ENCODE measurements at regions not wholly inside any gene's neighbourhood (a gene's known extent, or its start where the extent isn't known, plus 50 kb on each side); places are given as distances from the start of the nearest gene placed in this dataset.

DNA sequence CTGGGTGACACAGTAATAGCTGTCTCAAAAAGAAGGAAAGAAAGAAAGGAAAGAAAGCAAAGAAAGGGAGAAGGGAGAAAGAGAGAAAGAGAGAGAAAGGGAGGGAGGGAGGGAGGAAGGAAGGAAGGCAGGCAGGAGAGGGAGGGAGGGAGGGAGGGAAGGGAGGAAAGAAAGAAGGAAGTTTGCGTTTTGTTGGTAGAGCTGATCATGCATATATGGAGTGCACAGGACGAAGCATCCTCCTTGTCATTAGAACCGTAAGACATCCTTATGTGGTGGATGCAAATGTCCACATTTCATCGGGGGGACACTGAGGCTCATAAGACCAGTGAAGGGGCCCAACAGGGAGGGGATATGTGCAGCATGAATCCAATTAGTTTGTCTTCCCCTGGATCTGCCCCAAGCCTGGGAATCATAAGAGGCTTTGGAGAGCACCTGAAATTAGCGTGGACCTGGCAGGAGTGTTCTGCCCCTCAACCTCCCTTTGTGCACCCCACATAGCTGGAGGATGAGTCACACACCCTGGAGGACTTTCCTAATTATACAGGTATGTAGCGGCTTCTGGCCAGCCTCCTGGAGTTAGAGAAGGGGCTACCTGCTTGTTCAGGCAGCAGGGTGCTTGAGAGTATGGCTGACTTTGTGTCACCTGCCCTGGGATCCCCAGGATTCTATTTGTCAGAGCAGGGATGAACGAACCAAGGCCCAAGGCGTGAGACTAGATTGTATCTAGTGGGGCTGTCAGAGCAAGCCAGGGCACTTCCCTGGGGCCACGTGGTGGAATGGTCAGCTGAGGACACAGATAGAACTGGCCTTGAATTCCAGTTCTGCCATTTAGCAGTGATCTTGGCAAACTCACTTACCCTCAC lies 119.7 kb upstream of the CD82 start:
- TF ChIP-seq CTCF (conservative IDR thresholded peaks at IDR 0.05) (no peak), ZFX (IDR thresholded peaks at IDR 0.05) (no peak)

Data from C4-2B (cell line).